RWPE2 (cell line): ENCODE measurements at regions not wholly inside any gene's neighbourhood (a gene's known extent, or its start where the extent isn't known, plus 50 kb on each side); places are given as distances from the start of the nearest gene placed in this dataset.

ENCODE experiments used
- ATAC-seq: fragments of 200-7000 bp; cut with Tn5 transposase; 3 replicates; pipeline ENCODE4 v1.9.1; 2021; ENCODE audit warnings: low read depth
- DNase-seq: peaks from one replicate; pipeline ENCODE4 v3.0.0-alpha.2; 2020; ENCODE audit warnings: low spot score
- H3K27ac ChIP-seq: fragments of 450-650 bp; 2 replicates; pipeline ENCODE4 v1.5.1; 2017; ENCODE audit warnings: mild to moderate bottlenecking; ENCODE audit not compliant: poor library complexity, severe bottlenecking
- H3K27me3 ChIP-seq: fragments of 250-450 bp; sonication (Bioruptor Pico); 2 replicates; pipeline ENCODE4 v1.5.1; 2021; ENCODE audit warnings: mild to moderate bottlenecking, moderate library complexity; ENCODE audit not compliant: insufficient read depth, poor library complexity, severe bottlenecking
- H3K36me3 ChIP-seq: fragments of 250-450 bp; sonication (Bioruptor Pico); 2 replicates; pipeline ENCODE4 v1.5.1; 2020; ENCODE audit warnings: low read depth, mild to moderate bottlenecking, moderate library complexity
- H3K4me1 ChIP-seq: fragments of 250-450 bp; sonication (Bioruptor Pico); 2 replicates; pipeline ENCODE4 v1.5.1; 2021; ENCODE audit warnings: mild to moderate bottlenecking, moderate library complexity; ENCODE audit not compliant: insufficient read depth, poor library complexity, severe bottlenecking
- H3K4me3 ChIP-seq: fragments of 250-450 bp; sonication (Bioruptor Pico); 2 replicates; pipeline ENCODE4 v1.5.1; 2021; ENCODE audit warnings: mild to moderate bottlenecking, moderate library complexity; ENCODE audit not compliant: severe bottlenecking
- H3K9me3 ChIP-seq: fragments of 250-450 bp; sonication (Bioruptor Pico); 2 replicates; pipeline ENCODE4 v1.5.1; 2021; ENCODE audit warnings: mild to moderate bottlenecking, moderate library complexity; ENCODE audit not compliant: severe bottlenecking
- TF ChIP-seq, protein P1 (sequence below): fragments of 450-650 bp; IDR thresholded peaks from one replicate; pipeline ENCODE4 v1.5.1; 2017; ENCODE audit warnings: mild to moderate bottlenecking, moderate library complexity; ENCODE audit not compliant: poor library complexity, severe bottlenecking

DNA sequence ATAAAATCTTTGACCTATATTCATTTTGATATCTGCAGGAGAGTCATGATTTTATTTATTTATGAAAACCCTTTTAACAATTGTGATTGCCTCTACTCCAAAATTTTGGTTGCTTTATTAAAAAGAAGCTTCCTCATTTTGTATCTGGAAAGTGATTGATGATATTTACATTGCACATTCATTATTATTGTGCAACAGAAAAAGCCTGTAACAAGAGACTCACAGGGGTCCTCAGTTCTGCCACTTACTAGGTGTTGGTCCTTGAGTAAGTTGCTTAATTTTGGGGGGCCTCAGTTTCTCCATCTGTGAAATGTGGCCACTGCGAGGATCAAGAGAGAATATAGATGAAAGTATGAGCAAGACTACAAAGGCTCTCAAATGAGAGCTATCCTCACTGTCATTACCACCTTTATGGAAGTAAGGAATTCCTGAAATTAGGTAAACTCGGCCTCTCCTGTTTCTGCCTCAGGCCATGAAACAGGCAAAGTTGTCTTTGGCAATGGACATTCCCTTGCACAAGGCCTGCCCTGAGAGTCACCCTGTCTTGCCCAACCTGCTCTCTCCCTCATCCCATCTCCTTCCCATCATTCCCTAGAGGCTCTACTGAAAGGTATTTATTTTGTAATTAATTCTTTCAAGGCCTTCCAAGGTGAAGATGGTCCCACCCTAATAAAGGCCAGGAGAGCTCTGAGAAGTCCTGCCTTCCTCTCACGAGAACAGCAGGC is 66.1 kb upstream of the ABLIM1 start:
- Histone ChIP-seq H3K27ac (peak overlapping the region; percentile 25), H3K36me3 (no peaks in the 10 kb centered on the region), H3K27me3 (no peaks in the 10 kb centered on the region), H3K4me1 (peaks cover 12% of the 10 kb centered on the region), H3K9me3 (no peaks in the 10 kb centered on the region), H3K4me3 (no peak overlapping the region)
- TF ChIP-seq, protein P1, sequence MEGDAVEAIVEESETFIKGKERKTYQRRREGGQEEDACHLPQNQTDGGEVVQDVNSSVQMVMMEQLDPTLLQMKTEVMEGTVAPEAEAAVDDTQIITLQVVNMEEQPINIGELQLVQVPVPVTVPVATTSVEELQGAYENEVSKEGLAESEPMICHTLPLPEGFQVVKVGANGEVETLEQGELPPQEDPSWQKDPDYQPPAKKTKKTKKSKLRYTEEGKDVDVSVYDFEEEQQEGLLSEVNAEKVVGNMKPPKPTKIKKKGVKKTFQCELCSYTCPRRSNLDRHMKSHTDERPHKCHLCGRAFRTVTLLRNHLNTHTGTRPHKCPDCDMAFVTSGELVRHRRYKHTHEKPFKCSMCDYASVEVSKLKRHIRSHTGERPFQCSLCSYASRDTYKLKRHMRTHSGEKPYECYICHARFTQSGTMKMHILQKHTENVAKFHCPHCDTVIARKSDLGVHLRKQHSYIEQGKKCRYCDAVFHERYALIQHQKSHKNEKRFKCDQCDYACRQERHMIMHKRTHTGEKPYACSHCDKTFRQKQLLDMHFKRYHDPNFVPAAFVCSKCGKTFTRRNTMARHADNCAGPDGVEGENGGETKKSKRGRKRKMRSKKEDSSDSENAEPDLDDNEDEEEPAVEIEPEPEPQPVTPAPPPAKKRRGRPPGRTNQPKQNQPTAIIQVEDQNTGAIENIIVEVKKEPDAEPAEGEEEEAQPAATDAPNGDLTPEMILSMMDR = no peak
- DNase-seq (peak; percentile 74), ATAC-seq (peak; percentile 94)

DNA sequence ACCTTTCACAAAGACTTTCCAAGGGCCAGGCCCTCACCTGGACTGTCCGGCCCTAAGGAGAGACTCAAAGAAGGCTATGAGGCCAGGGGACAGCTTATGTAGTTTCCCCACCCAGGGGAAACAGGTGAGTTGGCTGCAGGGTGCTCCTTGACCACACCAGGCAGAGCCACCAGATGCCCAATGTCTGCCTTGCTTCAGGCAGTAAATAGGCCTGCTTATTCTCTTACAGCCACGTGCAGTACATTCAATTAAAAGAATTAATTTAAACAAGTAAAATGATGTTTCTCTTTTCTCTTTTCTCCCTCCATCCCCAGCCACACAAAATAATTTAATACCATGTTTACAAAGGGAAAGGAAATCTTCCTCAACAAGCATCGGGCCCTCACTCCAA is 66.6 kb upstream of the ABLIM1 start:
- Histone ChIP-seq H3K36me3 (no peaks in the 10 kb centered on the region), H3K4me1 (peaks cover 12% of the 10 kb centered on the region), H3K4me3 (no peak overlapping the region), H3K27me3 (no peaks in the 10 kb centered on the region), H3K27ac (peak overlapping the region; percentile 25), H3K9me3 (no peaks in the 10 kb centered on the region)
- ATAC-seq (no peak; the same call in 2 of the 3 replicates), DNase-seq (no peak)
- TF ChIP-seq, protein P1 = no peak

DNA sequence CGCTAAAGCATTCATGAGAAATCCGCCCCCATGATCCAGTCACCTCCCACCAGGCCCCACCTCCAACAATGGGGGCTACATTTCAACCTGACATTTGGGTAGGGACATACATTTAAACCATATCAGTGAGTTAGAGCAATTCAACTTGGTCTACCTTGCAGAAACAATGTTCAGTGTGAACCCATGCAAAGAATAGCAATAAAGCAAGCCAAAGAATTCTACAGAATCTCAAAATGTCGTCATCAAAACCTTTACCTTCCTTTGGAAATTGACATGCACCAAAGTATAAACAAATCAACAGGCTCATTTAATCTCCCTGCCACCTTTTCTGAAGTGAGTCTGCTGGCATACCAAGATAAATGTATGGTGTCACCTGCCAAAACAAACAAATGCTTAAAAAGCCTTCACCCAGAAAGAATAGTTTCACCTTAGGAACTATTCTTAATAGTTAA is 68.8 kb upstream of the ABLIM1 start:
- Histone ChIP-seq H3K27me3 (no peaks in the 10 kb centered on the region), H3K9me3 (no peaks in the 10 kb centered on the region), H3K27ac (no peak overlapping the region), H3K4me3 (no peak overlapping the region), H3K36me3 (no peaks in the 10 kb centered on the region), H3K4me1 (peaks cover 12% of the 10 kb centered on the region)
- TF ChIP-seq, protein P1 = no peak
- no peak for ATAC-seq
- DNase-seq = no peak

DNA sequence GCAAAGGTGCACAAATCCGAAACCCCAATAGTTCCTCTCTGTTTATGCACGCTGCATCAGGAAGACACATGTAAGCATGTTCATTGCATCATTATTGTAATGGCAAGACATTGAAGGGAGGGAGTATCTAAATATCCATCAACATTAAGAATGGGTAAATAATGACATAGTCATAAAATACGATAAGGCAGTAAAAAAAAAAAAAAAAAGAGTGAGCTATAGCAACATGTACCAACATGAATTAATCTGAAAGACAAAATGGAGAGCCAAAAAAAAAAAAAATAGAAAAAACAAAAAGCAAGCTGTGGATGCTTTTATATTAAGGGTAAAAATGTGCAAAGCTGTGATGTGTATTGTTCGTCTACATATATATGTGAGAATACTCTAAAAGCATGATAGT is 70.2 kb upstream of the ABLIM1 start:
- Histone ChIP-seq H3K4me3 (no peak overlapping the region), H3K9me3 (no peaks in the 10 kb centered on the region), H3K4me1 (peaks cover 12% of the 10 kb centered on the region), H3K36me3 (no peaks in the 10 kb centered on the region), H3K27ac (no peak overlapping the region), H3K27me3 (no peaks in the 10 kb centered on the region)
- DNase-seq (no peak), ATAC-seq (no peak)
- TF ChIP-seq, protein P1 = no peak

DNA sequence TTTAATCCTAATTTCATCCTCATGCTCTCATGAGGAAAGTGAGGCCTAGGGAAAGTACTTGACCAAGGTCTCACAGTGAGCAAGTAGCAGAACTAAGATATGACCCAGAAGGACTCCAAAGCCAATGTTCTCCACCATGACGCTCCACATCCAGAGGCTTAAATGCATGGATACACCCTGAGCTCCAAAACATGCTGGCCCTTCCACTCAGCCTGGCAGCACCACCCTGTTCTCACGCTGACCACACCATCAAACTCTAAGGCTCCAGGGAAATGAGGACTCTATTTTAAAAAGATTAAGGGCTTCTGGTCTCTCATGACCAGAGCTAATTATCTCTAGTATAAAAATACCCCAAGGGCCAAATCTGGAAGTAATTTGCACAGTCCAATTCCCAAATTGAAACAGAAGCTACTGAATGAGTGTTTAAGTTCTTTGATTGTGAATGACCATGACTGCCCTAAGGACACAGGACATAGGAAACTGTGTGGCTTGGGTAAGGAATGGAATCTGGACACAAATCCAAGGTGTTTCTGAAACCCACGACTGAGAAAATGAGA is 71.1 kb upstream of the ABLIM1 start:
- no peak overlapping the region for H3K4me3 ChIP-seq
- peaks cover 4% of the 10 kb centered on the region for H3K4me1 ChIP-seq
- DNase-seq (no peak), ATAC-seq (no peak)
- TF ChIP-seq, protein P1 = no peak
- H3K36me3 ChIP-seq = no peaks in the 10 kb centered on the region
- no peaks in the 10 kb centered on the region for H3K27me3 ChIP-seq
- H3K27ac ChIP-seq = no peak overlapping the region
- no peaks in the 10 kb centered on the region for H3K9me3 ChIP-seq
